ENCODE measurements at regions not wholly inside any gene's neighbourhood (a gene's known extent, or its start where the extent isn't known, plus 50 kb on each side); places are given as distances from the start of the nearest gene placed in this dataset.

GRCh38 chr1:194062962-194063361 is 876.5 kb upstream of the B3GALT2 start:
- TF ChIP-seq EZH2phosphoT487 (IDR thresholded peaks at IDR 0.05; ENCODE audit: borderline replicate concordance) = no peak
- TF ChIP-seq, protein P1, sequence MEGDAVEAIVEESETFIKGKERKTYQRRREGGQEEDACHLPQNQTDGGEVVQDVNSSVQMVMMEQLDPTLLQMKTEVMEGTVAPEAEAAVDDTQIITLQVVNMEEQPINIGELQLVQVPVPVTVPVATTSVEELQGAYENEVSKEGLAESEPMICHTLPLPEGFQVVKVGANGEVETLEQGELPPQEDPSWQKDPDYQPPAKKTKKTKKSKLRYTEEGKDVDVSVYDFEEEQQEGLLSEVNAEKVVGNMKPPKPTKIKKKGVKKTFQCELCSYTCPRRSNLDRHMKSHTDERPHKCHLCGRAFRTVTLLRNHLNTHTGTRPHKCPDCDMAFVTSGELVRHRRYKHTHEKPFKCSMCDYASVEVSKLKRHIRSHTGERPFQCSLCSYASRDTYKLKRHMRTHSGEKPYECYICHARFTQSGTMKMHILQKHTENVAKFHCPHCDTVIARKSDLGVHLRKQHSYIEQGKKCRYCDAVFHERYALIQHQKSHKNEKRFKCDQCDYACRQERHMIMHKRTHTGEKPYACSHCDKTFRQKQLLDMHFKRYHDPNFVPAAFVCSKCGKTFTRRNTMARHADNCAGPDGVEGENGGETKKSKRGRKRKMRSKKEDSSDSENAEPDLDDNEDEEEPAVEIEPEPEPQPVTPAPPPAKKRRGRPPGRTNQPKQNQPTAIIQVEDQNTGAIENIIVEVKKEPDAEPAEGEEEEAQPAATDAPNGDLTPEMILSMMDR (conservative IDR thresholded peaks at IDR 0.05; ENCODE audit: low read length) = no peak

Data from Loucy (cell line).